ENCODE measurements at regions not wholly inside any gene's neighbourhood (a gene's known extent, or its start where the extent isn't known, plus 50 kb on each side); places are given as distances from the start of the nearest gene placed in this dataset.

DNA sequence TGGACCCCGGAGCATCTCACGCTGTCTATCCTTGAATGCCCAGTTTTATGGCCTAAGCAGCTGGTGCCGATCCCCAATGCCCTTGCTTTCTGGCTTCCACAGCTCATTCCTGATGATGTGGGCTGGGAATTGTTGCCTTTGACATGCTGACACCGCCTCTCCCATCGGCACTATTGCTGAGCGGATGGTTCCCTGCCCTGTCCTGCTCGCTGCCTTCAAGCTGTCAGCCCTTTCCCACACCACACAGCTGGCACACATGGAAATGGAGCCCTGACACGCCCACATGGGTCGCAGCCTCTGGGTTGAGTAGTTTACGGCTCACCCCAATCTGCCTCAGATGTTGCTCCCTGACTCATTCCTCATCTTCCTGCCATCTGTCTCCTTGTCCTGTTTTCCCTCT lies 110.2 kb upstream of the SESN3 start:
- no peak for DNase-seq

DNA sequence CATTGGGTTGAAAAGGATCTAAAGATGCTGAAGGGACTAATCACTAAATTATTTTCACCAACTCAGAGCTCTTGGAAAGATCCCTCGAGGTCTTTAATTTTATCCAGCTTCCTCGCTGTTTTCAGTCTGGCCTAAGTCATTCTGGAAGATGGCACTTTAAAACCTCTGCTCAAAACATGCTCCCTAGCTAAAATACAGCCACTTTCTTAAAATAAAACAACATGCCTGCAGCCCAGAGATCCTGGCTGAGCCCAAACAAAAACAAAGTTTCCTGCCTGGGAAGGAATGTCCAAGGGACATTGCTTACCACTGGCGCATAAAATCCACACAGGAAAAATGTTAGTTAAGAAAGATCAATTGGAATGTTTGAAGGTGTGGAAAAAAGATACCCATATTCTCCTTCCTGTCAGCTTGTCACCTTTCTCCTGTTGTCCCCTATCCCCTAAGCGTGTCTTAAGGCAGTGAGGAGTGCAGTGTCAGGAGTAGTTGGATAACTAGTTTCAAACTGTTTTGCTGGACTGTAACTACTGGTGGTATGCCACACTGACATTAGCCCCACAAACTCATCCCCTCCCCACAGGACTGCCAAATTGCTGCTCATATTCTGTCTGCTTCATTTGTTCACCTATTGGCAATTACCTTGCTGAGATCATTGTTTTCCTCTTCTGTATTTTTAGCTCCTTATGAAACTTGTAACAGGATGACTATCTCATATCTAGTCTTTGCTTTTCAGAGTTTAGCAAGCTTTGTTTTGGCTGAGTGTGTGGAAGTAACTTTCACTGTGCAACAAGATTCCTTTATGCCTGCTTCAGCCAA lies 108.3 kb upstream of the SESN3 start:
- DNase-seq, result peak; percentile 13

DNA sequence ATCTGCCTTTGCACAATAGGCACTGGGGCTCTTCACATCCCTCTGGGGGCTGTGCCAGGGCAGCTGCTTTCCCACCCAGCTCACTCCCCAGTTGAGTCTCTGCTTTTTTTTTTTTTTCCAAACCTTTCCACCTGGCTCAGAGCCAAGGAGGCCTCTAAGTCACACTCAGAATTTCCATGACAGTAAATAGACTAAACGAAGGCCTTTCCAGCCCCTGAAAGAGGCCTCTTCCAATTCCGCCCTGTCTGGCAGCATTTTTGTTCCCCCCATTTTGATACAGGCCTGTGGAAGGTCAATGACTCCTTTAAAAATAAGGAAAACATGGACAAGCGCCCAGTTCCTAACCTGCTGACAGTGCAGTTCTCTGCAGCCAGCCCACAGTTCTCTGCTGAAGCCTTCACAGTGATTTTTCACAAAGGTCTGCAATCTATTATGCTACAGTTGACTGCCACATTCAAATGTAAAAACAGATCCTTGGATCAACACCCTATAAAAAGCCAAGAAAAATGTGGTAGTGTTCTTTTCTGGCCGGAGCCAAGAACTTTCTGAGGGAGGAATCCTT lies 107.5 kb upstream of the SESN3 start:
- no peak for DNase-seq

DNA sequence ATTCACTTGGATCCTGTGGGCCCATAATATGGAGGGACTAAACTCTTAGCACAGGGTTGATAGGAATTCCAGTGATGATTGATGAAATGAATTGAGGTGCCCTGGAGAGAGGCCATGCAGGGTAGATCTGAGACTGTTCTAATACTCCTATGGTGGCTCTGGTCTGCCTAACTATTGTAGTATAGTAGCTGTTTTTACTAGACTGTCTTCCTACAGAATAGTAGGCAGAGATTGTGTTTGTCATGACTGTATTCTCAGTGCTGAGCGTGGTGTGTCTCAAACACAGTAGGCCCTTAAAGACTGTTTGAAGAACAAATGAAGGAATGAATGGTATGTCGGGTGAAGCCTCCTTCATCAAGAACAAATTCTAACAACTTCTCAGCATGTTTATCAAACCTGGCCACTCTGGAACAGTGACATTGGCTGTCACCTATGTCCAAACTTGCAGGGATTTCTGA lies 107.0 kb upstream of the SESN3 start:
- no peak for DNase-seq

DNA sequence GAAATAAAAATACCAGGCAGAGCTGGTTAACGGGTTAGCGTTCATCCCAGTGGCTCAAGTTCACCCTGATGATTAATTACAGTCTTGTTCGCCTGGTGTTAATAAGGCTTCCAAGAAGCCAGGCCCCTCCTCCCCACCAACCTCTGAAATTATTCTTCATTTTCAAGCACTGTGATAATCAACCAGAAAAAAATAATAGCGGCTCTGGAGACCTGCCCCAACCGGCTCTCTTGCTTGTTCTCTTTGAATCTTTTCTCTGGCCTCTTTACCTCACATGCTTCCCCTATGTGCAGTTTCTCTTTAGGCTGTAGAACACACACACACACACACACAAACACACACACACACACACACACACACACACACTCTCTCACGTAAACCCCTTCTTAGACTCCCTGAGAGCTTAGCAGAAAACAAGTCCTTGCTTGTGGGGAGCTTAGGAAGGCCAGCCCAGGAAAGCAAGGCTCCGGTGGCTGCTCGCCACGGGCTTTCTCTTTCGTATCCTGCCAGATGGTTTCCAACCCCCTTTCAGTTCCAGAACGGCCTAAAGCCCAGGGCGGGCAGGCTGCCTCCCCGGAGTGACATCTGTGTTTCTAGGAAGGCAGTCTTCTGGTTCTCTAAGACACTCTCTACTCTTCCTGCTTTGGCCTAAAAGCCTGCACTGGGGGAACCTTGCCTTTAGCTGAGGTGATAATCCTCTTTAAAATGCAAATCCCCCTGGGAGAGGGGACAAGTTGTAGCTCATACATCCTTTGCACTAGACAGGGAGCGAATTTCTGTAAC lies 106.4 kb upstream of the SESN3 start:
- DNase-seq, result peak; percentile 52

DNA sequence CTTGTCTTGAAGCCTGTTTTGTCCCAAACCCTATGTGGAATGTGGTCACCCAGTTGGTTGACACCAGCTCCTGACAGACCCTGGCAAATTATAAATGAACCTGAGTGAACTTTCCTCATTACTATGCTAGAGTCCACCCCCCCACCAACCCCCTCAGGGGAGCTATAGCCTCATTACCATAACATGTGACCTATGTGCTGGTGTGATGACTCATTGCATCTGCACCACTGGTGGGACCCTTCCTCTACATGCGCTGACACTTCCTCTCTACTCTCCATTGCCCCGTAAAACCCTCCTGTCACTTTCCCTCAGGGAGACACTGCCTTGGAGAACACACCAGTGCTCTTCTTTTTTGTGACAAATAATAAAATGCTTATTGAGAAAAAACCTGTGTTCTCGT lies 105.0 kb upstream of the SESN3 start:
- no peak for DNase-seq

DNA sequence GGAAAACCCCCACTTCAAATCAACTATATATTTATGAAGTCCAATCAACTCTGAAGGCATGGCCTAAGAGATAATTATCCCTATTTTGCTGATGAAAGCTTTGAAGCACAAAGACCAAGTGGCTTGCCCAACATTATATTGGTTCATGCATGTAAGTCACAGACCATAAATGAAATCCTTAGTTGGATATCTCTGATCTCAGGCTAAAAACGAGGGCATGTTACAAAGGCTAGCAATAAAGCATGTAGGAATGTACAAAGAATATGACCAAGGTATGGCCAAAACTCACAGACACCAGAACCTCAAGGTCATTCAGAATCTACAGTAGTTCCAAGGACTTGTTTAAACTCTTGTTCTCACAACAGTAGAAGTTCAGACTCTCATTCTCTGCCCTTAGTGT lies 100.2 kb upstream of the SESN3 start:
- no peak for DNase-seq

DNA sequence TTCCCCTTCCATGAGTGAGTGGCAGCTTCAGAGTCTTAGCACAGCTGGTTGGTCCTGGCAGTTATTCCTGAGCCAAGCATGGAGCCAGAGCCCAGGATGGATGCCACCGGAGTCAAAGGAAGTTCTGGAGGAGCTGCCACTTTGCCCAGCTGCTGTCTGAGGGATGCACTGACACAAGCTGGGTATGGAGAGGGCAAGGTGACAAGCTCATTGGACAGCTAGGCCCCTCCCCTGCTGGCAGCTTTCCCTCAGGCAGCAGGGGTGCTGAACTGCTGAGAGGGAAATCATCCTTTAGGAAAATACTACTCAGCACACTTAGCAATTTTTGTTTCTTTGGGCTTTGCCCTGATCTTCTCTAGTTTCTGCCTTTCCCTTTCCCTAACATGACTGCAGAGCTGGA lies 99.3 kb upstream of the SESN3 start:
- DNase-seq, result no peak

DNA sequence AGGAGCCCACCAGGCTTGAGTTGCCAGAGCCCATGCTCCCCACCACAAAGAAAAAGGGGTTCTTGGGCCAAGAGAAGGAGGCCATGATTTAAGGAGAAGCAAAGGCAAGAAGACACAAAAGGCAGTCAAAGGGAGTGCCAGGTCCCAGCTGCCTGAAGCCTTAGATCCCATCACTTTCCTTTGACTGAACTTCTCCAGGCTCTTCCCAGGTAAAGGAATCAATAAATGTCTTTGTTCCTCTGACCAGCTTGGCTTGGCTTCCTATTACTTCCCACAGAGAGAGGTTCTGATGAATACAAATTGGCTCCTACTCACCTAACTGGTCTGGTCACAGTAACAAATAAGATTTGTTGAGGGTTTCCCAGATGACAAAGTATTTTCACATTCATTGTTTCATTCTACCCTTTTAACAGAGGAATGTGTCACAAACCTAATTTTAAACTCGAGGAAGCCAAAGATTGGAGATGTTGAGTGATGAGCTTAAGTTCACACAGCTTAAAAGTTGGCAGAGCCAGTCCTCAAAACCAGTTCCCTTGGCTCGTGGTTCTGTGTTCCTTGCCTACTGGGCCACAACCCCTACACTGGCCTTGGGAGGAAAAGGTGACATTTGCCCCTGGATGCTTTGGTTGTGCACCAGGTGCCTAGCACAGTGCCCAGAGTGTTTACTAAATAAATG lies 96.4 kb upstream of the SESN3 start:
- DNase-seq, result no peak

DNA sequence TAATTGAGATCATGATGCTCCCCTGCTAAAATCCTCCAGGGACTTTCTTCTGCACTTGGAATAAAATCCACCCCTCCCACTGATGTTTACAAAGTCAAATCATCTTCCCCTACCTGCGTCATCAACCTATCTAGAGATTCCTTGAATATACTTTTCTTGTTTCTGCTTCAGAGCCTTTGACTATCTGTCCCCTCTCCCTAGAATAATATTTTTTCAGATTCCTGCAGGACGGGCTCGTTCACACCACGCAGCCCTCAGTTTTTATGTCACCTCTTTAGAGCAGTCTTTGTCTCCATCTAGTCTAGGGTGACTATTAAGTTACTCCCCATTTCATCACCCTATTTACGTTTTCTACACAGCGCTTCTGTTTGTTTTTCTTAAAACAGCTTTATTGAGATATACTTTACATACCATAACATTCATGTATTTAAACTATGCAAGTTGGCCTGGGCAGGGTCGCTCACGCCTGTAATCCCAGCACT lies 94.8 kb upstream of the SESN3 start:
- DNase-seq, result no peak

DNA sequence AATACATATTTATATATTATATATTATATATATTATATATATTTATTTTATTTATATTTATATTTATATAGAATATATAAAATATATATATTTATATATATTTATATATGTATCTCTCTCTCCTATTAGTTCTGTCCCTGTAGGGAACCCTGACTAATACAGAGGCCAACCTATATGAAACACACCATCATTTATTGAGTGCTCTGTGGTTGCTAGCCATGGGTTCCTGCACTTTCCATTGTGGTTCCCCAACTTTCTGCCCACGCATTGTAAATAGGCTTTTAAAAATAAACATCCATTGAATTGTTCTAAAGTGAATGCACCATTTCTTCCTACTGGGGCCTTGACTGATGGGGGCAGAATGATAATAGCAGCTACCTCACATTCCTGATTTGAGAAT lies 93.8 kb upstream of the SESN3 start:
- no peak for DNase-seq

DNA sequence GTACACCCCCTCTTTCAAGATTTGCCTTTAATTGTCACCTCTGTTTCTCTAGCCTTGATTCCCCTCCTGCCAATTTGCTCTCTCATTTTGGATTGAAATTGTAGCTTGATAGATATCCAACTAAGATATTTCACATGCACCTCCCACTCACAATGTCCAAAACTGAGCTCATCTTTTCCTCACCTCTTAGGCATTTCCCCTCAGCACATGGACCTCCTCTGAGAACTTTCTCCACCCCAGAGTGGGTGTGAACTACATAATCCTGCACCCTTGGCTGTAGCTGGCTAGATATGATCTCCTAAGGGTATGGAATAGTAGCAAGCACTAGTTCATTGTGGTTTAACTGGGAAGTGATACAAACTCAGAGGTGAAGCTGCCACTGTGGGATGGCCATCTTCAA lies 91.5 kb upstream of the SESN3 start:
- DNase-seq, result no peak

DNA sequence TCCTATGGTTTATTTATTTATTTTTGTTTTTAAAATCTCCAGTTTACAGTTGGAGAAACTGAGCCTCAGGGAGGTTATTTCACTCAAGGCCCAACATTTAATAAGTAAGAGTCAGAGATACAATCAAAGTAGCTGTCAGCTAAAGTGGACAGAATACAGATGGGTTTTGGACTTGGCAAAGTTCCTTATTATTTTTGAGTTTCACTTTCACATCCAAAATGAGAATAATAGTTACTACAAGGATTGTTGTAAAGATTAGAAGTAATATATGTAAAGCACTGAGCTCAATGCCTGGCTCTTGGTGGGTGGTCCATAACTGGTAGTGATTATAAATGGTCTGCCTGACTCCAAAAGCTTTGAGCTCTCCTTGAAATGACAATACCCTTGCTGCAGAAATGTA lies 87.5 kb upstream of the SESN3 start:
- DNase-seq, result no peak

DNA sequence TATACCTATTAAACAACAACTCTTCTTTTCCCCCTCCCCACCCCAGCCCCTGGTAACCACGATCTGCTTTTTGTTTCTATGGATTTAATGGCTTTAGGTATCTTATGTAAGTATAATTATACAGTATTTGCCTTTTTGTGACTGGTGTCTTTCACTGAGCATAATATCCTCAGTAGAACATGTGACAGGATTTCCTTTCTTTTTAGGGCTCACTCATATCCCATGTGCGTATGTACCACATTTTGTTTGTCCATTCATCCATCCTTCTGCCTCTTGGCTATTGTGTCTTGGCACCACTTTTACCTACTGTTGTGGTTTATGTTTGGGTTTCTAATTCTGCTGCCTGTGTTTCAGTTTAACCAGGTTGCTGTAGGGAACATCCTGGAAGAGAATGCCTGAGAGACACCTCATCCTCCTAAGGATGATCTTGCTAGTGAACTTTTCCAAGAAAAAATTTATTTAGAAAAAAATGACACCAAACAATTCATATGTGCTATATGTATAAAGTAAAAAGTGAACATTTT lies 77.6 kb upstream of the SESN3 start:
- no peak for DNase-seq

DNA sequence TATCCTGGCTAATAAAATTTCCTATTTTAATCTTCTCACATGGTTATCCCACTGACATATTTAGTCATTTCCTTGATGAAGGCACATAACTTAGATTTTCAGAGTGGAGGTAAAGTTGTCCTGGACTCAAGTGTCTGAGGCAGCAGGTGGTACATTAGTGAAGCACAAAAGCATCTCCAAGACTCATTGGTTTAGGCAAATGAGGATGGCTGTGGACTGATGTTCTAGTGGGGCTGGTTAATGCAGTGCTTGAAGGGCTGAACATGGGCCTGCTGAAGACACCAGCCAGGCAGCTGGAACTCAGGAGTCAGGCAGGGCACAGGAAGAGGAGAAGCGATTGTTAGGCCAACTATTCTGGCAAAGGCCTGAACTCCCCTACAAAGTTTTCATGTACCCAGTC lies 76.3 kb upstream of the SESN3 start:
- DNase-seq, result no peak

DNA sequence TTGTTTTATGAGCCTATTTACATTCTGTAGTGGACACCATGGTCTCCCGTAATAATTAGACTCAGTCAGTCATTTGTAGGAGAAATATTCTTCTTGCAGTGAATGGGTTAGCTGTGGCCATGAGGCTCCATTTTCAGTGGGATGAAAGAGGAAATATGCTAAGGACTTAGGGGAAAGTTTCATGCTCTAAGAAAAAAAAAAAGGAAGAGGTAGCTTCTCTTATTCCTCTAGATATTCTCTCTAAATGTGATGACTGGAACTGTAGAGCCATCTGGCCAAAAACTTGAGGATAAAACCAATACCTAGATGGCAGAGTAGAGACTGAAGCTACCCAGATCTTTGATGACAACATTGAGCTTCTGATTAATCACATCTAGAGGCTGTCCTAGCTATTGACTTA lies 75.8 kb upstream of the SESN3 start:
- no peak for DNase-seq

DNA sequence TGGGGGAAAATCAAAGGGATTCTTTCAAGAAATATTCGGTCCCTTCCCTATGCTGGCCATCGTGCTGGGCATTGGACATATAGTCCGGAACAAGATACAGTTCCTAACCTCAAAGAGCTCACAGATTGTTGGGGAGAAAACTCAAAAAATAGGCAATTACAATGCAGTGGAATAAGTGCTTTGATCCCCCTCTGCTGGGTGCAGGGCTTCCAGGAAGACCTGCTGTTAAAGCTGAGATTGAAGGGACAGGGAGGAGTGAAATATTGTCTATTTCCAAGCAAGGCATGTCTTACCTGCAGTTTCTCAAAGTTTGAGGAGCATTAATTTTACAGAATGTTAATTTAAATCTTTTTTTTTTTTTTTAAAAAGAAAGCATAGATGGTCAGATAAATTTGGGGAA lies 75.1 kb upstream of the SESN3 start:
- no peak for DNase-seq

DNA sequence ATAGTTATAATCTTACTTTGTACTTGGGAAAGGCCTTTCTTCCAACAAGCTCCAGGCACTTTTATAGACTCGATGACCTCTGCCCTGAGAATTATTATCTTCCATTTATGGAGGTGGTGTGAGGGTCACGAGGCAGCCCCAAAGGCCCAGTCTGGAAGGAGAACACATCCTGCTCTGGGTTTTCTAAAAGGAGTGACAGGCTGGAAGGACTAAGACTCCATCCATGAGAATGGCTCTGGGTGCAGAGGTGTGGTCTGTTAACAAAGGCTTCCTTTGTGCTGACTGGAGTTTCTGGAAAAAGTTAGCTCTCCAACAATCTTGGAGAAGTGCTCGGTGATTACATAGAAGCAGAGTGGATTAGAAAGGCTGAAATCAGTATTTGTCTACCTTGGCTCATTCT lies 74.7 kb upstream of the SESN3 start:
- DNase-seq, result no peak

DNA sequence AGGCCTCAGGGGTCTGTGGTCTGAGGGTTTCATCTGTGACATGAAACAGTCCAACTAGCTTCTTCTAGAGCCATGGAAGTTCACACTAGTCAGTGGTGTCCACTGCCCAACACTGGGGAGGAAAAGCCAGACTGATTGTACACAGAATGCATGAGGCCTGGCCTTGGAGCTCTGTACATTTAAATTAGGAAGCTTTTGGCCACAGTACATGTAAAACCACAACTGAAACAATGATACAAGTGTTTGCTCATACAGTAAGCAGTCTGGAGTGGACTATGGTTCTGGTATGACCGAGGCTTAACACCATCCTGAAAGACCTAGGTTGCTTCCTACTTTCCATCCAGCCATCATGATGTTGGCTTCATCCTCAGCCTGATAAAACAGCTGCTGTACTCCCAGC lies 73.8 kb upstream of the SESN3 start:
- no peak for DNase-seq

DNA sequence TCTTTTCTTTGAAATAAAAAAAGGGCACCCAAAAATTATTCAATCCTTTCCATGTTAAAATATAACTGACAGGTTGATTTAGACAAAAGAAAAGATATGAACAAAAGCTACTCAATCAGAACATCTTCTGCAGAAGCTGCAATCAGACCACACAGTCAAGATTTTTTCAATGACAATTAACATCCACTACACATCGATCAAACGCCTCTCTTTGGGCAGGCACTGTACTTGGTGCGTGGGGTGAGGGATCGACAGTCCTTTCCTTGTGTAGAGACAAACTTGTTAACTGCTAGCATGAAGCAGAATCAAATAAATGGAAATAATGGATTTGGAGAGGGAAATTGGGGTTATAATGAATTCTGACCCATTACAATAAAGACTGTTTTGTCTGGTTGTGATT lies 71.2 kb upstream of the SESN3 start:
- no peak for DNase-seq

DNA sequence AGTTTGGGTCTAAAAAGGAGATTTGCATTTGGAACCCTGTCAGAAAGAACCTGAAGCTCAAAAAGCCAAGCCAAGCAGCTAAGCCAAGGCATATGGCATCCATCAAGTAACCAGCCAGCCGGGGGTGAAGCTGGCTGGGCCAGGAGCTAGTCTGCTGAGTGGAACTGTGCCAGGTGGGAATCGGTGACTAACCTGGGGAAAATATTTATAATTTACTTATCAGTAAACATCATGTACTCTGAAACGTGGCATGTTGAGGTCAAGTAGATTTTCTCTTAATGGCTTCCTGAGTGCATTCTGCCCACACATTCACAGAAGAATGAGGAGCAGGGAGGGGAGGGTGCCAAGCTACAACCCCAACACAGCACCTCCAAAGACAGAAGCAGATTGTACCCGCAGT lies 70.5 kb upstream of the SESN3 start:
- DNase-seq, result no peak

DNA sequence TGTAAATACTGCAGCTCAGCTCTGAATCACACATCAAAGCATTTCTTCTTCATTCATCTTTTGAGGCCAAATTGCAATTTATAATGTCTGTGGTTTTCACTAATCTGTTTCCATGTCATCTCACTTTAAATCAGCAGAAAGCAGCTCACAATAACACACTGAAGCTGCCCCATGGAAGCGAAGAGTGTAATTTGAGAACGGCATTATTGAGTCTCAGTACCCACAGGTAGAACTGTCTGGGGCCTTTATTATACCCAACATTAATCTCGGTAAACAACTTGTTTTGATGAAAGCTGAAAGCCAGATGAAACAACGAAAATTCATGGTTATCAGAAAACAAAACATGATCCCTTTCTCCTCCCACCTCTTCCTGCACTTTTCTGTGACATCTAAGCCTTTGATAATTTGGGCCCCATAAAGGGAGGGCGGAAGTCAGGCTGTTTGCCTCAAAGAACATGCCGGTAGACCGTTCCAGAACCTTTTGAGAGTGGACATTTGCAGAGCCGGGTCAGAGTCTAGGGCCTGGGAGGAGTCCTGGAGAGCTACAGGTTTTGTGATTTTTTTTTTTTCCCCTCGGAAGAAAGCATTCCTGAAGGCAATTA lies 68.2 kb upstream of the SESN3 start:
- peak; percentile 4 for DNase-seq
